GM21723 (cell line): ENCODE measurements at regions not wholly inside any gene's neighbourhood (a gene's known extent, or its start where the extent isn't known, plus 50 kb on each side); places are given as distances from the start of the nearest gene placed in this dataset.
"Not testable (repeated sequence)": the region's sequence is repeated elsewhere in the genome, so short reads cannot be mapped to it uniquely, and the experiment has no call there.

ENCODE experiments used
- ATAC-seq: cut with Tn5 transposase; IDR thresholded peaks from one replicate; pipeline ENCODE4 v1.9.1; 2021; ENCODE audit warnings: mild to moderate bottlenecking, moderate library complexity; ENCODE audit not compliant: unreplicated experiment

DNA sequence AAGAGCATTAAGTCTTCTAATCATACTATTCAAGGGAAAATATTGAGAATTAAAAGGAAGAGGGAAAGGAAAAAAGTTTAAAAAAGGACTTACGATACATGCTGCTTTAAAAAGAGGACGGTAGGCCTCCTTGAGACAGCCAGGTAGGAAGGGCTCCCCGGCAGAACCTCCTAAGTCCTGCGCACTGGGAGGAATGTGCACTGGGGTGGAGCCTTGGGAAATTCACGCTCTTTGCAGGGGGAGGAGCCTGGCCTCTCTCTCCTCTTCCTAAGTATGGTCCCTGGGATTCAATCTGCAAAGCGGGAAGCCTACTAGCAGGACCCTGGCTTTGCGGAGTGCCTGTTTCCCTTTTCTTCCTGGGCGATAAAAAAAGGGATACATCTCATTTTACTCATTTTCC is 553.0 kb downstream of the RPS29 start:
- no peak for ATAC-seq

GRCh38 chr14:49031710-49032109 is 554.5 kb downstream of the RPS29 start:
- not testable (repeated sequence) for ATAC-seq

GRCh38 chr14:49019467-49020115 is 566.6 kb downstream of the RPS29 start:
- no peak for ATAC-seq

GRCh38 chr14:49017447-49017846 is 568.7 kb downstream of the RPS29 start:
- ATAC-seq = no peak

- no peak for ATAC-seq
Observed at GRCh38 chr14:49016381-49016780, 569.8 kb downstream of the RPS29 start.

GRCh38 chr14:49014476-49014875 is 571.7 kb downstream of the RPS29 start:
- no peak for ATAC-seq

DNA sequence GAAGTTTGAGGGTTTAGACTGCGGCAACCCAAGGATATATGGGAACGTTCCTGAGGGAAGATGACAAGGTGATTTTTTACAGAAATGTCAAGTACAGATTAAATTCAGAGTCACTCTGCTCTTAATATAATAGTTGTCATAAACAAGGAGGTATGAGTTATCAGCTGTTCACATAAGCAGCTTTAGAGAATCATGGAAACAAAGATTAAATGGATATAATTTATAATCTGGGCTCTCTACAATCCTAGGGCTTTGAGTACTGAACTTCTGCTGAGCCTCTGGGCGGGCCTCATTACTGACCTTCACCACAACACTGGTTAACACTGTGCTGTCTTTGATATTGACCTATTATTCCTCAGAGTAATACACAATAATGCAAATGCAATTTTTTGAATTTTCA is 577.8 kb downstream of the RPS29 start:
- ATAC-seq = no peak

DNA sequence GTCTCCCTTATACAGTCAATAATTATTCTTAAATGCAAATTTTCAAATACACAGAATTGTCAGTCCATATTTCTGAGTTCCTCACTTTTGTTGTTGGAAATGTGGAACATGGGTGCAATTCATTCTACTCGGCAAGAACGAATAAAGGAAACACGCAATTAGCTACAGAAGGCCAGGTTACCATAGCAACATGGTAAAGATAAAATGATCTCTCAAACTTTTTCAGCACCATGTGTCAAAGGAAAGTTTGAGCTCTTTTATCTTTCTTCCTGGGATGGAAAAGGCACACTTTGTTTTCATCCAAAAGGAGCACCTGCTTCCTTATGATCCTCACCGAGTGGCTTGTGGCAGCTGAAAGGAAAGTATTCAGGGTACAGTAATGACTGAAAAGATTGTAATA is 595.0 kb downstream of the RPS29 start:
- no peak for ATAC-seq

DNA sequence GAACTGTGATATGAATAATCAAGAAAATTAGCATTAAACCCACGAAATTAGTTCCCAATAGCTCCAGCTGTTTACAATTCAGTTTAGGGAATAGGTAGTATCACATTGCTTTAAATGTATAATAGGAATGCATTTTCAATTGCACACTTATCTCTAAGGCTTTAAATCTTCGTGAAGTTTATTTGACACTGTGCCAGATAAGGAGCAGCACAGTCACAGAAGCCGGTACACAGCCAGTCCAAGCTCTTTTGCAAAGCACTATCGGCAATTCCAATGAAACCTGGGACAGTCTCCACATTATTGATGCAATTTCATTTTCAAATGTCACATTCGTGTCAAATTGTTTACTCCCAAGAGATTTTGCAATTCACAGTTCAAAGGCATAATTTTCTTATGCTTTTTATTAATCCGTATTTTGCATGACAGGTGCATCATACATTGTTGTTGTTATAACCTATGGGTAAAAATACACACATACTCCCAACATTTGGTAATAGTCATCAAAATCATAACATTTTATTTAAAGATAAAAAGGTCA is 602.8 kb downstream of the RPS29 start:
- ATAC-seq = no peak

DNA sequence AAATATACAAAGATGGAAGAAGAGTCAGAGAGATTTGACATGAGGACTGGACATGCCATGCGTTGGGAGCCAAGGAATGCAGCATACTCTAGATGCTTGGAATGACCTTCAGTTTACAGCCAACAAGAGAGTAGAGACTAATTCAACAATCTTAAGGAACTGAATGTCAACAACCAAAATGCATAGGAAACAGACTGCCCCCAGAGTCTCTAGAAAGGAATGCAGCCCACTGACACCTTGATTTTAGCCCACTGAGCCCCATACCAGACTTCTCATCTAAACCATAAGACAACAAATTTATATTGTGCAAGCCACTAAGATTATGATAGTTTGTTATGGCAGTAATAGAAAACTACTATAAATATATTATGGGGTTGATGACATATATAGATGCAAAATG is 611.2 kb downstream of the RPS29 start:
- ATAC-seq = no peak

GRCh38 chr14:48973151-48973550 is 613.0 kb downstream of the RPS29 start:
- ATAC-seq = no peak

- no peak for ATAC-seq
Observed at GRCh38 chr14:48970943-48971342, 615.2 kb downstream of the RPS29 start.

- no peak for ATAC-seq
Observed at GRCh38 chr14:48967419-48967818, 618.8 kb downstream of the RPS29 start.

- no peak for ATAC-seq
Observed at GRCh38 chr14:48963231-48963790, 622.9 kb downstream of the RPS29 start.

DNA sequence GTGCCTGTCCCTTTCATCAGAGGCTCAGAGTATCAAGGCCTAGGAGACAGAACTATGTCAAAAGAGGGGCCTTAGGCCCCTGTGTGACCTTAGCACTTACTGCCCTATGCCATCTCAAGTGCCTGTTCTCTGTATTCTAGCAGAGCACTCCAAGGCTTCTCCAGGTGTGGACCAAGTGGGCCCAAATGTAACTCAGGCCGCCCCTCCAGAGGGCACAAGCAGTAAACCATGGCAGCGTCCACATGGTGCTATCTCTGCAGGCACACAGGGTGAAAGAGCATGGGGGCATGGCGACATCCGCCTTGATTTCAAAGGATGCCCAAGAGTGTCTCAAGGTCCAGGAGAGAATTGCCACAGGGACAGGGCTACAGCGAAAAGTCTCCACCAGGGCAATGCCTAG is 628.7 kb downstream of the RPS29 start:
- no peak for ATAC-seq

DNA sequence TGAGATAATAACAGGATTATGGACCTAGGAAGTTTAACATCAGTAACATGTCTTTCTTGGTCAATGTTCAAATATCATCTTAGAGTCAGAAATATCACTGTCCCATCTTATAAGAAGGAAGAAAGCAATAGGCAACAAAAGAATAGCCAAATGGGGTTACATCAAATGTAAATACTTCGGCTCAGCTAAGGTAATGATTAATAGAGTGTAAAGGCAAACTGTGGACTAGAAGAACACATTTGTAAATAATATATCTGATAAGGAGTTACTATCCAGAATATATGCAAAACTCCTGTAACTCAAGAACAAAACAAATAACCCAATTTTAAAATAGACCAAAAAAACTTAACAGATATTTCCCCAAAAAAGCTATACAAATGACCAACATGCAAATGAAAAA is 630.3 kb downstream of the RPS29 start:
- ATAC-seq = no peak

DNA sequence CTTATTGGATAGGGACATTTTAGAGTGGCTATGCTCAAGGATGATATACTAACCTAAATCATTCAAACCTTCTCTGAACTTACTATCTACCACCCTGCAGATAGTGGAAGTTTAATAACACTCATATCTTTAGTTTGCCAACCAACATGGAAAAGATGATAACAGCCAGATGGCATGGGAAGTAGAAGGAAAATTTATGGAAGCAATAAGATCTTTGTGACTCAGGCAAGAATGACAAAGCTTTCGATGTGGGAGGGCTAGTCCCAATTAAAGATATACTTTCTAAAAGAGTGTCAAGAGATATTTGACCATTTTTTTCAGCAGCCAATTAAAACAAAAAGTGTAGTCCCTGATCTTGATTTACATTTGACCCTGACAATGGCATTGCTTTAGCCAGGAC is 631.7 kb downstream of the RPS29 start:
- no peak for ATAC-seq

DNA sequence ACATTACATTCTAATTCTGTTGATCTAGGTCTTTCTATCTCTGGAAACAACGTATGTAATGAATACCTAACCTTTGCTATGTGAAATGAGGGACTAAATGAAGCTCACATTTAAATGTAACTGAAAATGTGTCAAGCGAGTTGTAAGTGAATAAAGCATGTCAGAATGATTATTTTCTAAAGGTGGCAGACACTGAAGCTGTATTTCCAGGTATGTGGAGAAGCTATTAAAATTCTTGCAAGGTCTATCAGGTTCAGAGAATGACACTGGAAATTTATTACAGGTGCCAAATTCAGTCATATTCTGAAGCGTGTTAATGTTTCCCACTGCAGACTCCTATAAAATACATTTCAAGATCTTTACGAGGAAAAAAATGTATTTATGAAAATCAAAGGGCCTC is 641.4 kb downstream of the RPS29 start:
- no peak for ATAC-seq

- ATAC-seq = no peak
Observed at GRCh38 chr14:48943913-48944312, 642.3 kb downstream of the RPS29 start.

DNA sequence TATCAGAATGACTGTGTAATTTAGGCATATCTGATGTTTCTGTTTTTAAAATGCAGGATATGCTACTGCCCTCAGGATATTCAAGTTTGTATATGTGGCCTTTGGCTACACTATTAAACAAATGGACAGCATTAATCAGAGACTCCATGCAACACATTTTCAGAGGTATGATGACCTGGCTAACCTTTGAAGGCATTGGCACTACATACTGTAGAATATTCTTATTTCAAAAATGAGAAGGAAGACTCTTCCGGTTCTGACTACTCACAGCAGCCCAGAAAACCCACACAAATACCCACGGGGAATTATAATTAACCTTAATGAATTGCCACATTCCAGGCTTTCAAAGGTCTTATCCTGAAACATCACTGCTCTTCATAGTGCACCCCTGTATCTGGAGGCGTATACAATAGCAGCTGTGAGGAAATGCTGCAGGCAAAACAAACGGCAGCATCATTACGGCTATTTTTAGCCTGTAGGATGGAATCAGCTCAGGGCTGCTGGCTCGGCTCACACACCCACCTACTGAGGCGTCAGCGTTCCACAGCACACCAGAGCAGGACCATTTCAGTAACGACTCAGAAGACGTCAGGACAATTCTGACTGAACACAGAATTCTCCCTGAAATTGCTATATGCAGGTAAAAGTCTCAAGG is 648.5 kb downstream of the RPS29 start:
- no peak for ATAC-seq

DNA sequence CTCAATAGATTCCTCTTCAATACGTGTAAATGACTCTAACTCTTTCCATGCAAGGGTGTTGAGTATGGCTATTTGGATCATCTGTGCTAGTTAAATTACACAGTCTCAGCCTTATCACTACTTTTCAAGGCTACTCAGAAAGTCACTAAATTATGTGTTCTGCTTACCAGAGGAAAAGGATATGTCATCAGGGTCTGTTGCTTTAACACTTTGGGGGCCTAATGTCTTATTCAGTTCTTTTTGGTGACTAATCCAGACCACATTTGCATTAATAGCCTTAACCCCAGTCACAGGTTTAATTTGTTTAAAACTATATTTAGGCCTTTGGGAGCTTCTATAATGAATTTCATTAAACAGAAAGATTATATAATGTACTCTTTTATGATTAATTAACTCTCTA is 649.3 kb downstream of the RPS29 start:
- no peak for ATAC-seq

GRCh38 chr14:48936362-48936761 is 649.8 kb downstream of the RPS29 start:
- ATAC-seq = no peak
